HL-60 (cell line): ENCODE measurements at regions not wholly inside any gene's neighbourhood (a gene's known extent, or its start where the extent isn't known, plus 50 kb on each side); places are given as distances from the start of the nearest gene placed in this dataset.

ENCODE experiments used
- DNase-seq, 2 experiments: peaks; one replicate each; pipeline ENCODE4 v3.0.0-alpha.2; 2010 to 2020; ENCODE audit warnings: low read depth in 1 of 2, low spot score in 1 of 2
- H3K27ac ChIP-seq: fragments of 250-450 bp; sonication (Bioruptor Pico); replicated peaks from 2 replicates; pipeline ENCODE4 v1.5.1; 2020; ENCODE audit warnings: mild to moderate bottlenecking, moderate library complexity
- H3K27me3 ChIP-seq: fragments of 250-450 bp; sonication (Bioruptor Pico); 2 replicates; pipeline ENCODE4 v1.5.1; 2021; ENCODE audit warnings: mild to moderate bottlenecking, moderate library complexity; ENCODE audit not compliant: insufficient read depth, poor library complexity, severe bottlenecking
- H3K4me3 ChIP-seq: replicated peaks from 2 replicates; pipeline ENCODE4 v1.5.1; 2011; ENCODE audit warnings: mild to moderate bottlenecking, control low read depth, low read length; ENCODE audit not compliant: insufficient read depth
- GABPA ChIP-seq: IDR thresholded peaks from 2 replicates; pipeline ENCODE4 v1.6.1; 2012; ENCODE audit warnings: low read depth
- POLR2AphosphoS5 ChIP-seq: IDR thresholded peaks from 2 replicates; pipeline ENCODE4 v1.6.1; 2012; ENCODE audit warnings: low read depth
- REST ChIP-seq: IDR thresholded peaks from 2 replicates; pipeline ENCODE4 v1.6.1; 2012; ENCODE audit warnings: low read depth; ENCODE audit not compliant: insufficient replicate concordance
- SPI1 ChIP-seq: IDR thresholded peaks from 2 replicates; pipeline ENCODE4 v1.6.1; 2012; ENCODE audit warnings: low read depth, mild to moderate bottlenecking, borderline replicate concordance
- TF ChIP-seq, protein P1 (sequence below): IDR thresholded peaks from one replicate; pipeline ENCODE4 v1.5.1; 2011; ENCODE audit warnings: low read length, control low read depth, inconsistent platforms; ENCODE audit not compliant: insufficient read depth

- DNase-seq = no peak
- Histone ChIP-seq H3K27ac (no peak overlapping the region), H3K27me3 (no peaks in the 10 kb centered on the region), H3K4me3 (no peak overlapping the region)
- TF ChIP-seq, protein P1, sequence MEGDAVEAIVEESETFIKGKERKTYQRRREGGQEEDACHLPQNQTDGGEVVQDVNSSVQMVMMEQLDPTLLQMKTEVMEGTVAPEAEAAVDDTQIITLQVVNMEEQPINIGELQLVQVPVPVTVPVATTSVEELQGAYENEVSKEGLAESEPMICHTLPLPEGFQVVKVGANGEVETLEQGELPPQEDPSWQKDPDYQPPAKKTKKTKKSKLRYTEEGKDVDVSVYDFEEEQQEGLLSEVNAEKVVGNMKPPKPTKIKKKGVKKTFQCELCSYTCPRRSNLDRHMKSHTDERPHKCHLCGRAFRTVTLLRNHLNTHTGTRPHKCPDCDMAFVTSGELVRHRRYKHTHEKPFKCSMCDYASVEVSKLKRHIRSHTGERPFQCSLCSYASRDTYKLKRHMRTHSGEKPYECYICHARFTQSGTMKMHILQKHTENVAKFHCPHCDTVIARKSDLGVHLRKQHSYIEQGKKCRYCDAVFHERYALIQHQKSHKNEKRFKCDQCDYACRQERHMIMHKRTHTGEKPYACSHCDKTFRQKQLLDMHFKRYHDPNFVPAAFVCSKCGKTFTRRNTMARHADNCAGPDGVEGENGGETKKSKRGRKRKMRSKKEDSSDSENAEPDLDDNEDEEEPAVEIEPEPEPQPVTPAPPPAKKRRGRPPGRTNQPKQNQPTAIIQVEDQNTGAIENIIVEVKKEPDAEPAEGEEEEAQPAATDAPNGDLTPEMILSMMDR = no peak
- TF ChIP-seq POLR2AphosphoS5 (no peak), SPI1 (no peak), GABPA (no peak)
These were observed 379.6 kb downstream of the EDEM1 start for GRCh38 chr3:5567113-5567512.

- TF ChIP-seq REST (no peak), POLR2AphosphoS5 (no peak), GABPA (no peak), SPI1 (no peak)
- TF ChIP-seq, protein P1 = no peak
- DNase-seq = peak in 1 of 2 experiments; percentile 29
- H3K4me3 ChIP-seq = no peak overlapping the region
- H3K27me3 ChIP-seq = no peaks in the 10 kb centered on the region
- H3K27ac ChIP-seq = no peak overlapping the region
These were observed 380.9 kb downstream of the EDEM1 start for GRCh38 chr3:5568451-5568850.

DNA sequence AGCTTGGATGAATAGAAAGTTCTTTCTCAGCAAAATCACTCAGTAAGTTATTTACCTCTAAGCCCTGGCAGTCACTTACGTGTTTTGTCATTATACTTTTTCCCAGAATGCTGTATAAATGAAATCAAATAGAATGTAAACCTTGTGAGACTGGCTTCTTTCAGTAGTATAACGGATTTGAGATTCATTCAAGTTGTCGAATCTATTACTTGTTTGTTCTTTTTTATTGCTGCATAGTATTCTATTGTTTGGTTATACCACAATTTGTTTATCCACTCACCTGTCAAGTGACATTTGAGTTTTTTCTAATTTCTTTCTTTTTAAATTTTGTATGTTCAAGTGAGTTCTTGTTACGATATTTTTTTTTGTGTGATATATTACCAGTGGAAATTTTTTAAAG is 381.6 kb downstream of the EDEM1 start:
- Histone ChIP-seq H3K27me3 (no peaks in the 10 kb centered on the region), H3K4me3 (no peak overlapping the region), H3K27ac (no peak overlapping the region)
- TF ChIP-seq REST = no peak
- no peak for TF ChIP-seq POLR2AphosphoS5
- no peak for TF ChIP-seq SPI1
- TF ChIP-seq GABPA = no peak
- TF ChIP-seq, protein P1 = no peak
- DNase-seq = no peak

- Histone ChIP-seq H3K27ac (no peak overlapping the region), H3K27me3 (no peaks in the 10 kb centered on the region), H3K4me3 (no peak overlapping the region)
- TF ChIP-seq, protein P1 = no peak
- TF ChIP-seq GABPA (no peak), POLR2AphosphoS5 (no peak), REST (no peak), SPI1 (no peak)
- no peak for DNase-seq
These were observed 384.7 kb downstream of the EDEM1 start for GRCh38 chr3:5572168-5572567.
